ENCODE measurements at regions not wholly inside any gene's neighbourhood (a gene's known extent, or its start where the extent isn't known, plus 50 kb on each side); places are given as distances from the start of the nearest gene placed in this dataset.

GRCh38 chr1:244207042-244207934 is 156.2 kb downstream of the ZBTB18 start:
- TF ChIP-seq, protein P1, sequence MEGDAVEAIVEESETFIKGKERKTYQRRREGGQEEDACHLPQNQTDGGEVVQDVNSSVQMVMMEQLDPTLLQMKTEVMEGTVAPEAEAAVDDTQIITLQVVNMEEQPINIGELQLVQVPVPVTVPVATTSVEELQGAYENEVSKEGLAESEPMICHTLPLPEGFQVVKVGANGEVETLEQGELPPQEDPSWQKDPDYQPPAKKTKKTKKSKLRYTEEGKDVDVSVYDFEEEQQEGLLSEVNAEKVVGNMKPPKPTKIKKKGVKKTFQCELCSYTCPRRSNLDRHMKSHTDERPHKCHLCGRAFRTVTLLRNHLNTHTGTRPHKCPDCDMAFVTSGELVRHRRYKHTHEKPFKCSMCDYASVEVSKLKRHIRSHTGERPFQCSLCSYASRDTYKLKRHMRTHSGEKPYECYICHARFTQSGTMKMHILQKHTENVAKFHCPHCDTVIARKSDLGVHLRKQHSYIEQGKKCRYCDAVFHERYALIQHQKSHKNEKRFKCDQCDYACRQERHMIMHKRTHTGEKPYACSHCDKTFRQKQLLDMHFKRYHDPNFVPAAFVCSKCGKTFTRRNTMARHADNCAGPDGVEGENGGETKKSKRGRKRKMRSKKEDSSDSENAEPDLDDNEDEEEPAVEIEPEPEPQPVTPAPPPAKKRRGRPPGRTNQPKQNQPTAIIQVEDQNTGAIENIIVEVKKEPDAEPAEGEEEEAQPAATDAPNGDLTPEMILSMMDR (IDR thresholded peaks at IDR 0.05; ENCODE audit: extremely low read depth, insufficient read depth, missing control alignments), result no peak
- in situ Hi-C loops (cut with MboI; ENCODE audit: low pct_unique_long_range_greater_than_20kb, low sequenced_read_pairs, unreplicated experiment), result no loop called here
- no peak for DNase-seq (ENCODE audit: low spot score)

- DNase-seq (ENCODE audit: low spot score), result no peak
- in situ Hi-C loops (cut with MboI; ENCODE audit: low pct_unique_long_range_greater_than_20kb, low sequenced_read_pairs, unreplicated experiment), result no loop called here
- TF ChIP-seq, protein P1 (IDR thresholded peaks at IDR 0.05; ENCODE audit: extremely low read depth, insufficient read depth, missing control alignments), result no peak
These were observed 156.8 kb downstream of the ZBTB18 start for GRCh38 chr1:244207935-244208244.

DNA sequence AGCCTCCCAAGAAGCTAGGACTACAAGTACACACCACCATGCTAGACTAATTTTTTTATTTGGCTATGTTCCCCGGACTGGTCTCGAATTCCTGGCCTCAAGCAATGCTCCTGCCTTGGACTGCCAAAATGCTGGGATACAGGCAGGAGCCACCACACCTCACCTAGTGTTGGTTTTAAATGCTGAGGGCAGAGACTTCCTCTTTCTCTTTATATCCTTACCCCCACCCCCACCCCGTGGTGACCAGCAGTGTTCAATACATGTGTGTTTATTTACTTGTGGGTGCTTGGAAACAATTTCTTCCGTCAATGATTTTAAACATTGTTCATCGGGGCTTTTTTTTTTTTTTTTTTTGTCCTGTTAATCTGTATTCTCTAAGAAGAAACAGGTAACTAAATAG is 158.9 kb downstream of the ZBTB18 start:
- DNase-seq (ENCODE audit: low spot score), result no peak
- in situ Hi-C loops (cut with MboI; ENCODE audit: low pct_unique_long_range_greater_than_20kb, low sequenced_read_pairs, unreplicated experiment), result no loop called here
- TF ChIP-seq, protein P1 (IDR thresholded peaks at IDR 0.05; ENCODE audit: extremely low read depth, insufficient read depth, missing control alignments), result no peak

- in situ Hi-C loops (cut with MboI; ENCODE audit: low pct_unique_long_range_greater_than_20kb, low sequenced_read_pairs, unreplicated experiment), result no loop called here
- no peak for DNase-seq (ENCODE audit: low spot score)
- TF ChIP-seq, protein P1 (IDR thresholded peaks at IDR 0.05; ENCODE audit: extremely low read depth, insufficient read depth, missing control alignments), result peak; percentile 38
These were observed 159.9 kb downstream of the ZBTB18 start for GRCh38 chr1:244210884-244211558.

GRCh38 chr1:244211559-244211944 is 160.5 kb downstream of the ZBTB18 start:
- TF ChIP-seq, protein P1 (IDR thresholded peaks at IDR 0.05; ENCODE audit: extremely low read depth, insufficient read depth, missing control alignments), result no peak
- in situ Hi-C loops (cut with MboI; ENCODE audit: low pct_unique_long_range_greater_than_20kb, low sequenced_read_pairs, unreplicated experiment), result no loop called here
- DNase-seq (ENCODE audit: low spot score), result no peak

GRCh38 chr1:244212219-244212618 is 161.1 kb downstream of the ZBTB18 start:
- TF ChIP-seq, protein P1 (IDR thresholded peaks at IDR 0.05; ENCODE audit: extremely low read depth, insufficient read depth, missing control alignments), result no peak
- in situ Hi-C loops (cut with MboI; ENCODE audit: low pct_unique_long_range_greater_than_20kb, low sequenced_read_pairs, unreplicated experiment), result no loop called here
- no peak for DNase-seq (ENCODE audit: low spot score)
